ENCODE measurements at regions not wholly inside any gene's neighbourhood (a gene's known extent, or its start where the extent isn't known, plus 50 kb on each side); places are given as distances from the start of the nearest gene placed in this dataset.
"Not testable (repeated sequence)": the region's sequence is repeated elsewhere in the genome, so short reads cannot be mapped to it uniquely, and the experiment has no call there.

DNA sequence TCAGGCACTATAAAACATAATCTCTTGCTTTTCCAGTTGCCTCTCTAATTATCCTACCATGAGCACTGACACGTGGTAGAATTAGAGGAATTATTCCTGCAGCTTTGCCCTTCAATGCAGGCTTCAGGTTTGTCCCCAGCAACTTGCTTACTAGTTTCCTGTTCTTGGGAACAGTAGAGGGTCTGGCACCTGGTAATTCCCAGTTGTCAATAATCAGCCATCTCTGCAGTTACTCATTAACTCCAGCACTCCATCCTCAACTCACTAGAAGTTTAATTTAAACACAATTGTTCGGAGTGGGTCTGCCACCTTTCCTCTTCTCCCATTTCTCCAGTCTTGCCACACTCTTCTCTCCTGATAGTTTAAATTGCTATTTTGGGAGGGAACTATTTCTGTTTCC is 324.3 kb upstream of the KIAA1217 start:
- no peak for DNase-seq

DNA sequence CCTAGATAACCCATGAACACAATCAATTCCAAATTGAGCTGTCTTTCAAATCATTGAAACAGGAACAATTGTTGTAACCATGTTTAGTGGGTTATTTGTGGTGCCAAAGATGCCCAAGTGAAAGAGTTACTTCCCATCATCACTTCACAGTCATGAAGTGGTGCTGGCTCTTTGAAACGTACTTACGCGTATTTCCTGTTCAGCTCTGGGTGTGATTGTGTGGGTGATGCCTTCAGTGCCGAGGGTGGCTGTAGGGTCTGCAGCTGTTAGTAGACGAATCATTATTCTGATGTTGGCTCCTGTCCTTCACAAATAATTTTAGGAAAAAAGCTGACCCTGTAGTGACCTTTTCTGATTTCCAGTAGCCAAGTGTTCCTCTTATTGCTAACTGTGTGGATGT is 323.1 kb upstream of the KIAA1217 start:
- DNase-seq = no peak

DNA sequence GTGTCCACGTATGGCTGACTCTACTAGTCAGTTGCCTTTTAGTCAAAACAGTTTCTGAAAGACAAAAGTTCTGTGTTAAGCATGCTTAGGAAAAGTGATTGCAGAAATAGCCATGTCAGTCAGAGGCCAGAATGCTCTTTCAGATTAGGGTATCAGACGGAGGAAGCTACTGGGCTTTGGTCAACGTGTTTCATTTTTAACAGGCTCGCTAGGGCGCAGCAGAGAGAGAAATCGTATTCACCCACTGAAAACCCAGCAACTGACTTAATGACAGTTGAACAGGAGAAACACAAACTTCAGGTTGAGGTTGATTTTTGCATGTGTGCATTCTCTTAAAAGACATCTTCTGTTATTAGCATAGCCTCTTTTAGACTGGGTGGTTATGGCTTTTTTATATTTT is 322.6 kb upstream of the KIAA1217 start:
- no peak for DNase-seq

DNA sequence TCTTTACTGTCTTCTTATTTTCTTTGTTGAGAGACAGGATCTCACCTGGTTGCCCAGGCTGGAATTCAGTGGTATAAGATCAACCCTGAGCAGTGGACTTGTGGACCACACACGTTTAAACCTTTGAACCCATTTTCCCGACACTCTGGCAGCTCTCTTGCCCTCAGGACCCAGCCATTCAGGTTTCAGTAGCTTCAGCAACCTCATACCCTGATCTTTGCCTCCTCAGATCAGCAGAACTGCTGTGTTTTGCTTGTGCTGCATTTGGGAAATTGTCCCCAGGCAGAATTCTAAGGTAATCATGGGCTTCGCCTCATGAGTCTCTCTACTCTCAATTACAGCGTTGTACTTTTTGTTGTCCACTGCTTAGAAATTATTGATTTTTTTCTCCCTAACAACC is 317.6 kb upstream of the KIAA1217 start:
- DNase-seq = no peak

DNA sequence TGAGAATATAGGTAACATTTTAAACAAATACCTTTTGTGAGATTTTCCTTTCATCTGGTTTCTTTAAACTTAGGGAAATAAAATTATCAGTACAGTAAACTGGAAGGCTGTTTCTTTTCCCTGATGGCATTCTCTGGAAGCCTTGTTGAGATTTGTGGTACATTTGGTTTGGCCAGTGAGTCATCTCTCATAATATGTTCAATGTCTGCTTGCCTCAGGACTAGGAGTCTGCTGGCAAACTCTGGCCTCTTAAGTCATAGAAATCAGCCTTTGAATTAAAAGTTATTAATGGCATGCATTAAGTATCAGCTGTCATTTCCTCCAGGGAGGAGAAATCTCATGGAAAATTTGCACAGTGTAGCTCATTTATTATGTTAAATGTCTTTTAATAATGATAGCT is 316.6 kb upstream of the KIAA1217 start:
- DNase-seq = no peak

DNA sequence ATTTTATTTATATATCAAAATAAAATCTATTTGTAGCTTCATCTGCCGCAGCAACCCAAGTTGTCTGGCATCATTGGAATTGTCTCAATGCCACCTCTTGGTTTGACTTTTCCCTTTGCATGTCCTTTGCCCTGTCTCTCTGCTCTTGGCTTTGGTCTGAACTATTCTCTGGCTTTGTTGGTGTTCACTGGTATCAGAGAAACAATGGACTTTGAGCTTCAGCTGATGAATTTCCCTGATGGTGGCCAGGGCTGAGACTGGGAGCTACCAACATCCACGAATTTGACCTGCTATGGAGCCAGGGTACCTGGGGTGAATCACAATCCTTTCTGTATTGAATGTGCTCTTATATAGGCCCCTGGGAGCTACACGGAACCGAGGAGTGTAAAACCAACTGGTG is 311.7 kb upstream of the KIAA1217 start:
- DNase-seq = no peak

DNA sequence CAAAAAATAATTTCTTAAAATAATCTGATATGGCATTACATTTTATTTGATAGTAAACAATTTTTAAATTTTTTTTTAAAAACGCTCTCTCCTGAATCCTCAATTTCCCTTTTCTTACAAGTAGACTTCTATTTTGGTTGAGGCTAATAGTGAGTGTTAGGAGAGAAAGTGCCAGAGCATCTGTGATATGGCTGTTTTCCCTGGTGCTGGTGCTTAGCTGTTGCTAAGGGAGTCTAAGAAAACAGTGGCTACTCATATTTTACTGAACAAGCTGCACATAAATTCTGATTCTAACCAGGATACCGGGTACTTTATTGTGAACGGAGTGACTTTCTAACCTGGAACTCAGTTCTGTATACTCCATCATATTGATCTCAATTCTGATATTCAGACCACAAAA is 311.1 kb upstream of the KIAA1217 start:
- no peak for DNase-seq

DNA sequence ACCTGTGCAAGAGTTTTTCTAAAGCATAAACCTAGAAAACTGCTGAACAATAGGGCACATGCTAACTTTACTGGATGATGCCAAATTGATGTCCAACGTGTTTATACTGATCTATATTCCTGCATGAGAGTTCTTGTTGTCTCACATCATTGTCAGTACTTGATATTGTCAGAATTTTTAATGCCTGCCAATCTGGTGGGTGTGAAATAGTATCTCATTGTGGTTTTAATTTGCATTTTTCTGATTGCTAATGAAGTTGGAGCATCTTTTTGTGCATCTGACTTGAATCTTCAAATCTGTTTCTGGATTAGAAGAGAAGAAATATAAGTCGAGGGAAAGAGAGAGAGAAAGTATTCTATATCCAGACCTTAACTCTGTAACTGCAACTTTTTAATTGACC is 309.8 kb upstream of the KIAA1217 start:
- no peak for DNase-seq

DNA sequence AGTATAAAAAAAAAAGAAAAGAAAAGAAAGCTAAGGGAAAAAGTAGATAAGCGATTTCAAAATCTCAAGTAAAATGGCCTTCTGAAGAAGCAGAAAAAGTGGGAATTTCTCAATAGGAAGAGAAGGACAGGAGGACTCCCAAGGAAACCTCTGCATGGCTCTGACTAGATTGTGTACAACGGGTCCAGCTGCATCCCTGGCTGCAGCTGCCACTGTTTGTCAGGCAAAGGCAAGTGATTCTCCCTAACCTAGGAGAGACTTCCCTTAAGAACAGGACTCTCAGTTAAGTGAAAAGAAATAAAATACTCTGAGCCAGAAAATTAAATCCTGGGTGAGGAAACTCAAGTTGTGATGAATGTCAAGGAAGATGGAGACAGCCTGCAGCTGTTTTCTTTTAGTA is 298.6 kb upstream of the KIAA1217 start:
- DNase-seq = no peak

DNA sequence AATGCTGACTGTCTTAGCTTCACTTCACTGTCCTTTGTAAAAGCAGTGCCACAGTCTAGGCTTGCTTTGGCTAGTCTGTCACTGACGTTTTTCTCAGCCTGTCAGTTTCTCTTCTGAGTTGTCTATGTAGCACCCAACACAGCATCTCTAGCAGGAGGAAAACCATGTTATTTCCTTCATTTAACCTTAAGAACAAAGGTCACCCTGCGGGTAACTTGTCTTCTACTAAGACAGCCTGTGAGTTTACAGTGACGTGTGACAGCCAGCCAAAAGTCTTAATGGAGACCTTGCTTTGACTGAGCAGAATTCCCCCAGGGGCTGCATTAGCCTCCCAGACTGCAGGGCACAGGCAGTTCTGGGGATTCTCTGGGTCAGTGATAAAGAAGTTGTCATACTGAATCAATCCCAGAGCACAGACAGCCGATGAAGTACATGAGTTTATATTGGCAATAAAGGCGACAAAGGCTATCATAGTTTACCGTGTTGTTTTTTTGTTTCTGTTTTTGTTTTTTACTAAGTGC is 296.0 kb upstream of the KIAA1217 start:
- DNase-seq = no peak

DNA sequence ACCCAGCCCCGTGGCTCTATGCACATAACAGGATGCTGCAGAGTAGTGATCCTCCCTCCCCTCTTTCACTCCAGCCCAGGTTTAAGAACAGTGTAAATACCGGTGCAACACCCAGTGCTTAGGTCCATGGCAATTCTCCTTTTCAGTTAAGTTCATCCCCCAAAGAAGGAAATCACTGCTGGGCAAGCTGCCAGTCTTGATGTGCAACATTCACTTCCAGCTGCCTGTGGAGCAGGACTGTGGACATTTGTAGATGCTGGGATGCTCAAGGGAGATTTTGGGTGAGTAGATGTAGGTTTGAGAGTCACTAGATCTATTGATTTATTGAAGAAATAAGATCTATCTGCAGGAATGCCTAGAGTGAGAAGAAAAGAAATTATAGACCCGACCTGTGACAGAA is 294.3 kb upstream of the KIAA1217 start:
- no peak for DNase-seq

DNA sequence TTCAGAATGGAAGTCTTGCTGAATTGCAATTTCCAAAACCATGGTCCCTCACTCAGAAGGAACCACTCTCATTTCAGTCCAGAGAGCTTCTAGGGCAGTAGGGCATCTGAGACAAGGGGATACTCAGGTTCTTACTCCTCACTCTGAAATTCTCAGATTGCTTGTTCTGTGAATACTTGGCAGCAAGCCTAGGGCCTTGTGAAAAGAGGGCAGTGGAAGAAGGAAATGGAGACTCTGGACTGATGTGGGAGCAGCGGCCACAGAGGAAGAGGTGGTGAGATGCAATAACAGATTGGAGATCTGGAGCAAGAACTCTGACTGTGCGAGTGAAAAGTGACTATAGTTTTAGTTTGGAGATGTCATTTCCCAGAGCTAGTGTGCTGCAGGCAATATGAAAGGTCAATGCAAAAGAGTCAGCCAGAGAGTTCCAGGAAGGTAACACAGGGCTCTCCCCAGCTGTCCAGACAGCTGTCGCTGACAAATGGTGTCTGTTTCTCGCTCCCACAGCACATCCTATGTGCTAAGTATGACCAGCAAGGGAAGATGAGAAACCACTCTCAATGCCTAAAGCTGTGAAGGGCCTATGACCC is 291.6 kb upstream of the KIAA1217 start:
- peak; percentile 37 for DNase-seq

DNA sequence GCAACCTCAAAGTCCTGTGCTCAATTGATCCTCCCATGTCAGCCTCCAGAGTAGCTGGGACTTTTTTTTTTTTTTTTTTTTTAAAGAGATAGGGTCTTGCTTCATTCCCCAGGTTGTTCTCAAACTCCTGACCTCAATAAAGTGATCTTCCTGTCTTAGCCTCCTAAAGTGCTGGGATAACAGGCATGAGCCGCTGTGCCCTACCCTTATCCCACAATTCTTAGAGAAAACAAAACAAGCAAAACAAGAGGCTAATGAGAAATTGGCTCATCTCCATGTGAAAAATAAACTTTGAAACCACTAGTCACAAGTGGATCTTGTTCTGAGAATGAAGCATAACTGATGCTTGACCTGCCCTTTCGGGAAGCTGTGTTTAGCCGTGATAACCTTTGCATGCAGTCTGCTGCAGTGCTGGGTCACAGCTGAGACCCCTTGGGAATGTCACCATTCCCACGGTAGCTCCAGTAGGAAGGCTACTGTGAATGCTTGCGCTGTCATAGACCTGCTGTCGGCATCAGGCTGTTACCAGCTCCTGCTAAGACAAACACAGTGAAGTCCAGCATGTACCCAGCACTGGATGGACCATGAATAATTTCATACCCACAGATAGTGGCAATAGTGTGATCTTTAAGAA is 290.7 kb upstream of the KIAA1217 start:
- no peak for DNase-seq

DNA sequence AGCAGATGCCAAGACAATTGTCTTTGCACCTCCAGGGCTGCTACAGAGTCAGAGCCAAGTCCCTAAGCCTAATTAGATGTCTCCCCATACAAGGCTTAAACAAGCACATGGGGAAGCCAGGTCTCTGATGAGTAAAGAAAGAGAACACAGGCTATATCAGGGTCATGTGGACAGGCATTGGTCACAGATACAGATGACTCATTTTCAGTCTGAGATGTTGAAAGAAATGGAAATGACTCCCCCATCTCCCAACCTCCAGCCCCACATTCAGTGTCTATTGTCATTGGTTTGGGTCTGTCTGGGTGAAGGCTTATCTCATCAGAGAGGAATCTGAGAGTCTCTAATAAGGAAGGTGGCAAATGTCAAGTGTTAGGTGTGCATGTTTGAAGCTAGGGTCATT is 290.1 kb upstream of the KIAA1217 start:
- DNase-seq = no peak

DNA sequence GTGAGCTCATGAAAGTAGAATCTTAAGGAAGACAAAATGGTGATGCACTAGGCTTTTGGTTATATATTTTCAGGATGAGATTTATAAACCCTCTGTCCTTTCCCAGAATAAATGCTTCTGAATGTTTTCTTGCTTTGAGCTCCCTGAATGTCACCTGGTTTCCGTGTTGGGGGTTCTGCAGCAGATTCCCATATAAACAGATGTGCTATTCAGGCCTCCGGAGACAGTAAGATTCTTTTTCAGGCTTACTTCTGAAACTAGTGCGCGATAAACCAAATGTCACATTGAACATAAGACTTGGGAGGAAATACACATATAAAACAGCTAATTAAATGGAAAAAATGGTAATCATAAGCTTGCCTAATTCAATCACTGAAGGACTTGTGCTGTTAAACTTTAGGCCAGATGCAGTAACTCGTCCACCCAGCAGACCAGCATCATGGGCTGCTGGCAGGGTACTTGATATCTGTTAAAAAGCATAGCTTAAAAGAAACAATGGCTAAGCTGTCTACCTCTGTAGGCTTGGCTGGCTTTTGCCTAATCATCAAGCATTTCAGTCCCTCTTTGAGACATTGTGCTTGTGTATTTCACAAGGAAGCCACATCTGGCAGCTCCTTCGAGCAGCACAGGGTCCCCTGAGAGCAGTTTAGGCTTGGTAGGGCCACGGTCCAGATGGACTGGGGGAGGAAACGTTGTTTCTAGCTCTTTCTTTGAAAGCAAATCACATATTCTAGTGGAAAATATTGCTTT is 281.2 kb upstream of the KIAA1217 start:
- no peak for DNase-seq

DNA sequence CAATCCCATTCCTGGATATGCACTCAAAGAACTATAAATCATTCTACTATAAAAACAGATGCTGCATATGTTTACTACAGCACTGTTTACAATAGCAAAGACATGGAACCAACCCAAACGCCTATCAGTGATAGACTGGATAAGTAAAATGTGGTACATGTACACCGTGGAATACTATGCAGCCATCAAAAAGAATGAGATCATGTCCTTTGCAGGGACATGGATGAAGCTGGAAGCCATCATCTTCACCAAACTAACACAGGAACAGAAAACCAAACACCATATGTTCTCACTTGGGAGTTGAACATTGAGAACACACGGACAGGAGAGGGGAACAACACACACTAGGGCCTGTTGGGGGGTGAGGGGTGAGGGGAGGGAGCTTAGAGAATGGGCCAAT is 274.9 kb upstream of the KIAA1217 start:
- not testable (repeated sequence) for DNase-seq

DNA sequence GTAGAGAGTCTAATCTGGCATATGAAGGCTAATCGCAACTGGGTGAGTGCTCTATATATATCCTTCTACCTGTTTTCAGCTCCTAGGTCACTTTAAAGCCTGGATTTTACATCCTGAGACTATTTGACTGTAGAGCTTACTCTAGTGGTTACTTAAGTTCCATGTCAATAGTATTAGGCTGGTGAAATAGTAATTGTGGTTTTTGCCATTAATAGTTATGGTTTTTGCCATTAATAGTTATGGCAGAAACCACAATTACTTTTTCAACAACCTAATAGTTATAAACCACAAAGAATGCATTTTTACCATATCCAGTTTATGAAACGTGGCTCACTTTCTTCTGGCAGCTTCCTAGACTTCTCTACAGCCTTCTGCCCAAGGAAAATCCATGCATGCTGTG is 263.1 kb upstream of the KIAA1217 start:
- no peak for DNase-seq

DNA sequence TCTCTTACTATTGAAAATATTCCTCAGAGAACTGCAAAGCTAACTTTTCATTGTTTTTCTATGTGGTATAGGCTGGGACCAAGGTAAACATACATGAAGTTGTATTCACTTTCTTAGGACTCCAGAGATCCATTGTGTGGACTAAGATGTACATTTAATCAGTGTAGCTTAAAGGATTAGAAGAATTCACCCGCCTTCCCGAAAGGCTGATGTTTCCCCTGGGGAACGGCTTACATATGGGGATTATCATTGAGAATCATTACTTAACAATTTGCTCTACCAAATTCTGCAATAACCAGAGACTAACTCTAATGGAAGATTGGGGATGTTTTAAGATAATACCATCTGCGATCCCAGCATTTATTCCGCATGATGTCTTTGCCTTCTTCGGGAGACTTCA is 257.1 kb upstream of the KIAA1217 start:
- DNase-seq = no peak

DNA sequence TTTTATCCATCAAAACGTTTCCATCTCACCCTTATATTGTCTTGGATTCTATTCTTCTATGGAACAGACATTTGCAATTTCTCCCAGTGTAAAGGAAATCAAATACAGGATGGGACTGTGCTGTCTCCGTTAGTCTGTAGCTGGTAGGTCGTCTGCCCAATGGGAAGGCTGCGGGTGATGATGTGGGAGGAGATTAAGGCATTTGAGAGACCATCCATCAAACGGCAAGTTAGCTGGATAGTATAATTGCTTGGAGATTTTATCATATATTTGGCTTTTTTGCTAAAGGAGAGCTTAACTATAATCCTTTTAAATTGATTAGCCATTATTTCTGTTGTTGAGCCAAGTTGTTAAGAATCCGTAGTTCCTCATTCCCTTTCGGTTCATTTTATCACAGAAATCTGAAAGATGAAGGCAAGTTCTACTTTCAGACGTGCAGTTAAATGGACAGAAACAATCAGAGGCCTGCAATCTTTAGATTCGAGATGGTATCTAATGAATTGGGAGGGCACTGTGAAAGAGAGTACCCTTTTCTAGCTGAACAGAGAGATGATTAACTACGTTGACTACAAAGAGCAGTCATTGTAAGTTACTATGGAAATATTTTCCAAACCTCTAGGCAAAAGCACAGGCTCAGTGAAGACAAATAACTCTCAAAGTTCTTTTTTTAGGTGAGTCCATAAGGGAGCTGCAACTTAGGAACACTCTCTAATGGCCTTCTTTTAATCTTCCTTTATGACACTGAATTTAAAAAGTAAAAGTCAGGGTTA is 253.3 kb upstream of the KIAA1217 start:
- DNase-seq = no peak

DNA sequence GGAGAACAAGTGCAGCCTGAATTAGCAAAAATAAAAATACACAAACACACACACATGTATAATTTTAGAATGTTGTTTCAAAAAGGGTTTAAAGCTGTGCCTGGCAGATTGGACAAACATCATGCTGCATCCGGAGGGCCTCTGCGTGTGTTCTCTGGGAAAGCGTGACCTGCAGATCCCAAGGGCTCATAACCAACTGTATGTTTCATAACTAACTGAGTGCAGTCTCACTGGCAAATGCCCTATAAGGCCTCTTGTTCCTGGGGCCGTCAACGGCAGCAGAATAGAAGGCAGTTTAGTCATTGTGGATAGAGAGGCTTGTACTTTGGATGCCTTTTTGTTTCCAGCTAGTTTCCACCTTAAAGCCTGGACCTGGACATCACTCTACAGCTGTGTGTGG is 243.8 kb upstream of the KIAA1217 start:
- no peak for DNase-seq

DNA sequence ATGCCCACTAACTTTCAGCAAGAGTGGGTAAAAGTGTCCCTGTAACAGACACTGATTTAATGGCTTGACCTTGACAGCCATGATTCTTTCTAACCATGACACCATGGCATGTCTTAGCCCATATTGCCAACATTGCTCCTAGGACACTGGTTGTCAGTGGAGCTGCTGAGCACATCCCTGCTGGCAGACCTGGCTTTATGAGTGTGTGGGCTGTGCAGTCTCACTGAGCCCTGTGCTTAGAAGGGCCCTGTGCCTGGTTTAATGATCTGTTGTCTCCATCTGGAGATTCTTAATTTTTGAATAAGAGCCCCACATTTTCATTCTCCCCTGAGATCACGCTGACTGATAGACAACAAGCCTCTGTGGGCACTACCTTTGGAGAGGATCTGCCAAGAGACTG is 243.1 kb upstream of the KIAA1217 start:
- DNase-seq = no peak

DNA sequence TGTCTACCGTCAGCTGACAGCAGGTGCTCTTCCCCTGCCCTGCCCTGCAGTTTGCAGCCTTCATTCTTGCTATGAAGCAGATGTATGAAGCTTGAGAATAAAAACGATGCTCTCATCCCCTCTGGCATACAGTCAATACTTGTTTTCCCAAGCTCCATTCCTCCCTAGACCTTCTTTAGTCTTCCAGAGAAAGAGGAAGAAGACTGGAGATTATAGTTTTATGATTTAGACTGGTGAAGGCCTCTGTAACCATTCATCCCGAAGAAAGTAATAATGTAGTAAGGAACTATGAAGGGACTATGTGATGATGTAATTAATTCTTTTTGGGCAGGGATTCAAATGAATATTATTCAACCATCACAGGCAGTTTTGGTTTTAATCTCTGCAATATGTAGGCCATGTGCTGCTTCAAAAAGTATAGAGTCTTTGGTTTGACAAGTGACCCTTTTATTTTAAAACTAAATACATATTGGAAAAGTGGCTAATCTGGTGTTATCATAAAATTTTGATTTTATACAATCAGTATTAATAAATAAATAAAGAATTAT is 242.4 kb upstream of the KIAA1217 start:
- DNase-seq = no peak

DNA sequence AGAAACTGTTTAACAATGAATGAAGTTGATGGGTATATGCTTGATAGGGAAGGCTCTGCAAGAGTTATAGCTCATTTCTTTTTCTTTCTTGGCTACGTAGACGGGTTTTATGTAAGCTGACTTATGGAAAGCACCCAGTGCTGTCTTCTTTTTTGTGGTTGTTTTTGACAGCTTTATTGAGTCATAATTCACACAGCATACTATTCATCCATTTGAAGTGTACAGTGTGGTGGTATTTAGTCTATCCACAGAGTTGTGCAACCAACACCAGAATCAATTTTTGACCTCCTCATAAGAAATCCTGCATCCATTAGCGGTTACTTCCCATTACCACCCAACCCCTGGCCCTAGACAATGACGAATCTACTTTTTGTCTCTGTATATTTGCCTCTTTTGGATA is 240.6 kb upstream of the KIAA1217 start:
- no peak for DNase-seq
